Breast epithelium (tissue), 3 donors: ENCODE measurements at regions not wholly inside any gene's neighbourhood (a gene's known extent, or its start where the extent isn't known, plus 50 kb on each side); places are given as distances from the start of the nearest gene placed in this dataset.

Source experiments
- CTCF ChIP-seq, 3 donors: fragments of 450-650 bp; IDR thresholded peaks; one replicate each; pipeline ENCODE4 v1.5.1; 2016 to 2017; ENCODE audit warnings: antibody characterized with exemption in 3 of 3, mild to moderate bottlenecking in 3 of 3, moderate library complexity in 3 of 3
- POLR2A ChIP-seq: fragments of 450-650 bp; IDR thresholded peaks from one replicate; pipeline ENCODE4 v1.6.1; 2016; ENCODE audit warnings: antibody characterized with exemption, mild to moderate bottlenecking, moderate library complexity

GRCh38 chr1:192735298-192735915 is 73.4 kb upstream of the RGS2 start:
- no peak for TF ChIP-seq CTCF (IDR thresholded peaks at IDR 0.05)
- TF ChIP-seq POLR2A = no peak
